ENCODE measurements at regions not wholly inside any gene's neighbourhood (a gene's known extent, or its start where the extent isn't known, plus 50 kb on each side); places are given as distances from the start of the nearest gene placed in this dataset.

- Mint-ChIP-seq H3K27me3 (peaks cover 0 to 5% (median 0%) of the 10 kb centered on the region in 5 donors), H3K4me1 (no peaks in the 10 kb centered on the region), H3K36me3 (peaks cover 0 to 8% (median 0%) of the 10 kb centered on the region in 3 donors), H3K27ac (no peak overlapping the region), H3K4me3 (no peak overlapping the region), H3K9me3 (peaks cover 0 to 15% (median 8%) of the 10 kb centered on the region in 9 donors)
- POLR2A ChIA-PET, result no interaction called here
- ATAC-seq (no peak), DNase-seq (no peak)
These were observed 306.9 kb upstream of the RBFOX1 start for GRCh38 chr16:7025616-7026190.

DNA sequence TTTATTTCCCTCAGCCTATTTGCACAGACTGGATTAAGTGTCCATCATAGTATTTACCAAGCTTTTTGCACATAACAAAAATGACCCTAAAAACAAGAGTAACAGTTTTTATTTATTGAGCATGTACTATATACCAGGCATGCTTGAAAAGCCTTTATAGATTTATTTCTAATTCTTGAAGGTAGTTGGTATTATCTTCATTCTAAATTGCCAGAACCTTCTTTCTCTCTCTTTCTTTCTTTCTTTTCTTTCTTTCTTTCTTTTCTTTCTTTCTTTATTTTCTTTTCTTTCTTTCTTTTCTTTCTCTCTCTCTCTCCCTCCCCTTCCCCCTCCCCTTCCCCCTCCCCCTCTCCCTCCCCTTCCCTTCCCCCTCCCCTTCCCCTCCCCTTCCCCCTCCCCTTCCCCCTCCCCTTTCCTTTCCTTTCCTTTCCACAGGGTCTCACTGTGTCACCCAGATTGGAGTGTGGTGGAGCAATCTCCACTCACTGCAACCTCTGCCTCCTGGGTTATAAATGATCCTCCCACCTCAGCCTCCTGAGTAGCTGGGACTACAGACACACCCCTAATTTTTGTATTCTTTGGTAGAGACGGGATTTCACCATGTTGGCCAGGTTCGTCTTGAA, 310.9 kb upstream of the RBFOX1 start:
- ATAC-seq, result no peak
- no peak for DNase-seq
- Mint-ChIP-seq H3K9me3 (peaks cover 0 to 12% (median 6%) of the 10 kb centered on the region in 9 donors), H3K27me3 (peaks cover 0 to 5% (median 0%) of the 10 kb centered on the region in 5 donors), H3K27ac (no peak overlapping the region), H3K36me3 (peaks cover 0 to 14% (median 0%) of the 10 kb centered on the region in 3 donors), H3K4me1 (no peaks in the 10 kb centered on the region), H3K4me3 (no peak overlapping the region)
- POLR2A ChIA-PET, result no interaction called here

DNA sequence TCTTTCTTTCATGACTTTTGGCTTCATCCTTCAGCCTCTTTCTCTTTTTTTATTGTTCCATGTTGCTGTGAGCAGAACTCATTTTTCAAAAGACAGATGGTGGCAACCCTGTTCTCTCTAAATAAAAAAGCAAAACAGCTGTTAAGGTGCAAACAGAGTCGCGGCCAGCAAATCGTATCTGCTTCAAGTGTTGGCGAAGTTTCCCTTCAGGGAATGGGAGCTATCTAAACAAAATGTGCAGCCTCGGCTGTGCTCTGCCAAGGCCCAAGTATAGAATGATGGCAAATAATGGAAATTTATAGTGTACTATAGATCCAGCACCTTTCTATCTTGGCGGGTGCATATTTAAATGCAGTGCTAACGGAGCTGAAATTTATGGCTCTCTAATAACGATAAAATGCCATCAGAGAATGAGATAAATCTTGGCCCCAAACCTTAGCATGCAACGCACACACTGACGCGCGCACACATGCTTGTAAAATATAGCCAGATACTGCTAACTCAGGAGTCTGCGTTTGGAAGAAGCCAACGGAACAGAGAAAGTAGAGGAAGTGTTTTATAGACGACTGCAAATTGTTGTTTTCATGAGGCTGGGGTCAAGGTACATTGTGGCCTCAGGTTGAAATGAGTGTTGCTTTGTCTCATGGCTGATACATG, 315.5 kb upstream of the RBFOX1 start:
- H3K9me3 Mint-ChIP-seq, result peaks cover 0 to 12% (median 6%) of the 10 kb centered on the region in 9 donors
- ATAC-seq, result no peak
- no peak overlapping the region for H3K27ac Mint-ChIP-seq
- POLR2A ChIA-PET, result no interaction called here
- no peaks in the 10 kb centered on the region for H3K4me1 Mint-ChIP-seq
- H3K27me3 Mint-ChIP-seq, result no peaks in the 10 kb centered on the region
- no peak for DNase-seq
- H3K36me3 Mint-ChIP-seq, result peaks cover 0 to 11% (median 0%) of the 10 kb centered on the region in 3 donors
- no peak overlapping the region for H3K4me3 Mint-ChIP-seq

- POLR2A ChIA-PET, result no interaction called here
- no peak for DNase-seq
- Mint-ChIP-seq H3K36me3 (peaks cover 0 to 17% (median 0%) of the 10 kb centered on the region in 3 donors), H3K27ac (no peak overlapping the region), H3K27me3 (peaks cover 0 to 1% (median 0%) of the 10 kb centered on the region in 5 donors), H3K9me3 (peaks cover 0 to 23% (median 16%) of the 10 kb centered on the region in 9 donors), H3K4me1 (no peaks in the 10 kb centered on the region), H3K4me3 (no peak overlapping the region)
- no peak for ATAC-seq
These were observed 317.9 kb upstream of the RBFOX1 start for GRCh38 chr16:7014756-7015155.

DNA sequence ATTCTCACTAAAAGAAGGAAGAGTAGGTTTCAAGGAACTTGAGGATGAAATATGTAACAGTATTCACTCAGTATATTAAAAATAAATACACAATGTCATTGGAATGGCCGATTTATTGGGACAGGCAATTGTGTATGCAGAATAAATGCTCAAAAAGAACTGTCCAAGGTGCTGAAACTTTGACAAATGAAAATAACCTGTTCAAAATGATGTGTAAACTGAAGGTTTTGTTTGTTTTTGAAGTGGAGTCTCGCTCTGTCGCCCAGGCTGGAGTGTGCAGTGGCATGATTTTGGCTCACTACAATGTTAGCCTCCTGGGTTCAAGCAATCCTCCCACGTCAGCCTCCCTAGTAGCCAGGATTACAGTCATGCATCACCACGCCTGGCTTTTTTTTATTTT, 318.7 kb upstream of the RBFOX1 start:
- no peak overlapping the region for H3K27ac Mint-ChIP-seq
- DNase-seq (no peak), ATAC-seq (no peak)
- peaks cover 0 to 27% (median 18%) of the 10 kb centered on the region in 9 donors for H3K9me3 Mint-ChIP-seq
- H3K27me3 Mint-ChIP-seq, result peaks cover 0 to 1% (median 0%) of the 10 kb centered on the region in 5 donors
- H3K4me3 Mint-ChIP-seq, result no peak overlapping the region
- H3K4me1 Mint-ChIP-seq, result no peaks in the 10 kb centered on the region
- H3K36me3 Mint-ChIP-seq, result peaks cover 0 to 17% (median 0%) of the 10 kb centered on the region in 3 donors
- POLR2A ChIA-PET, result no interaction called here

GRCh38 chr16:7004266-7004665, 328.4 kb upstream of the RBFOX1 start:
- DNase-seq (no peak), ATAC-seq (no peak)
- Mint-ChIP-seq H3K9me3 (peaks cover 3 to 22% (median 12%) of the 10 kb centered on the region in 9 donors), H3K27ac (no peak overlapping the region), H3K4me1 (no peaks in the 10 kb centered on the region), H3K4me3 (no peak overlapping the region), H3K36me3 (no peaks in the 10 kb centered on the region), H3K27me3 (peaks cover 0 to 3% (median 0%) of the 10 kb centered on the region in 5 donors)
- POLR2A ChIA-PET, result no interaction called here

GRCh38 chr16:6993544-6993943, 339.1 kb upstream of the RBFOX1 start:
- H3K27ac Mint-ChIP-seq, result no peak overlapping the region
- no peak for ATAC-seq
- peaks cover 0 to 20% (median 8%) of the 10 kb centered on the region in 9 donors for H3K9me3 Mint-ChIP-seq
- no peak overlapping the region for H3K4me3 Mint-ChIP-seq
- DNase-seq, result no peak
- no peaks in the 10 kb centered on the region for H3K27me3 Mint-ChIP-seq
- POLR2A ChIA-PET, result no interaction called here
- no peaks in the 10 kb centered on the region for H3K36me3 Mint-ChIP-seq
- no peaks in the 10 kb centered on the region for H3K4me1 Mint-ChIP-seq

DNA sequence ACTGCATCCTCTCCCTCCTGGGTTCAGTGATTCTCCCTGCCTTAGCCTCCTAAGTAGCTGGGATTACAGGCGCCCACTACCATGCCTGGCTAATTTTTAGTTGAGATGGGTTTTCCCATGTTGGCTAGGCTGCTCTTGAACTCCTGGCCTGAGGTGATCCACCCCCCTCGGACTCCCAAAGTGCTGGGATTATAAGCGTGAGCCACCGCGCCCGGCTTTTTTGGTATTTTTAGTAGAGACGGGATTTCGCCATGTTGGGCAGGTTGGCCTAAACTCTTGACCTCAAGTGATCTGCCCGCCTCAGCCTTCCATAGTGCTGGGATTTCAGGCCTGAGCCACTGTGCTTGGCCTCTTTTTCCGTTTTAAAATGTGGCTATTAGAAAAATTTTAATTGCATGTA, 343.8 kb upstream of the RBFOX1 start:
- Mint-ChIP-seq H3K27me3 (no peaks in the 10 kb centered on the region), H3K4me1 (no peaks in the 10 kb centered on the region), H3K9me3 (peaks cover 0 to 13% (median 7%) of the 10 kb centered on the region in 9 donors), H3K36me3 (no peaks in the 10 kb centered on the region), H3K4me3 (no peak overlapping the region), H3K27ac (no peak overlapping the region)
- POLR2A ChIA-PET, result no interaction called here
- DNase-seq, result no peak
- no peak for ATAC-seq

- POLR2A ChIA-PET, result no interaction called here
- DNase-seq (no peak), ATAC-seq (no peak)
- Mint-ChIP-seq H3K36me3 (no peaks in the 10 kb centered on the region), H3K27ac (no peak overlapping the region), H3K9me3 (peaks cover 0 to 18% (median 6%) of the 10 kb centered on the region in 9 donors), H3K27me3 (no peaks in the 10 kb centered on the region), H3K4me1 (no peaks in the 10 kb centered on the region), H3K4me3 (no peak overlapping the region)
These were observed 354.7 kb upstream of the RBFOX1 start for GRCh38 chr16:6977916-6978315.

DNA sequence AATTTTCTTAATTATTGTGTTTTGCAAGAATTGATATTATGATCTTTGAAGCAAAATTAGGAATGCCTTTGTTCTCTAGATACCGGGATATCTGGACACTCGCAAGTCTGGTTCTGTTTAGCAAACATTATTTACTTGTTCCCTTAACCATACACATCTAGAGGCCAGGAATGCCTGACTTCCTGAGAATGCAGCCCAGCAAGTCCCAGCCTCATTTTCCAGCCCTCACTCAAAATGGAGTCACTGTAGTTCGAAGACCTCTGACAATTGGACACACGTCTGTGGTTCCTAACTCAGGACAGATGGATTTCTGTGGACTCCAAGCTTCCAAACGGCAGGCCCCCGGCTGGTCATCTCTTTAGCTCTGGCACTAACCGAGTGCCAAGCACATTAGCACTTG, 355.4 kb upstream of the RBFOX1 start:
- no peak overlapping the region for H3K27ac Mint-ChIP-seq
- H3K36me3 Mint-ChIP-seq, result no peaks in the 10 kb centered on the region
- H3K4me3 Mint-ChIP-seq, result no peak overlapping the region
- no peak for DNase-seq
- H3K9me3 Mint-ChIP-seq, result peaks cover 0 to 18% (median 6%) of the 10 kb centered on the region in 9 donors
- ATAC-seq, result no peak
- H3K27me3 Mint-ChIP-seq, result no peaks in the 10 kb centered on the region
- H3K4me1 Mint-ChIP-seq, result no peaks in the 10 kb centered on the region
- POLR2A ChIA-PET, result no interaction called here

- H3K36me3 Mint-ChIP-seq, result no peaks in the 10 kb centered on the region
These were observed 355.9 kb upstream of the RBFOX1 start for GRCh38 chr16:6976716-6977115.

GRCh38 chr16:6970171-6970857, 362.3 kb upstream of the RBFOX1 start:
- ATAC-seq (no peak), DNase-seq (no peak)
- H3K27ac Mint-ChIP-seq, result no peak overlapping the region
- no peaks in the 10 kb centered on the region for H3K36me3 Mint-ChIP-seq
- H3K27me3 Mint-ChIP-seq, result peaks cover 0 to 4% (median 0%) of the 10 kb centered on the region in 5 donors
- H3K4me3 Mint-ChIP-seq, result no peak overlapping the region
- POLR2A ChIA-PET, result no interaction called here
- H3K9me3 Mint-ChIP-seq, result peaks cover 0 to 45% (median 11%) of the 10 kb centered on the region in 9 donors
- H3K4me1 Mint-ChIP-seq, result peaks cover 0 to 4% (median 0%) of the 10 kb centered on the region in 4 donors

More at GRCh38 chr16:6976716-6977115, 355.9 kb upstream of the RBFOX1 start:
- DNase-seq (no peak), ATAC-seq (no peak)
- Mint-ChIP-seq H3K4me3 (no peak overlapping the region), H3K27me3 (no peaks in the 10 kb centered on the region), H3K9me3 (peaks cover 0 to 18% (median 9%) of the 10 kb centered on the region in 9 donors), H3K27ac (no peak overlapping the region), H3K4me1 (no peaks in the 10 kb centered on the region)
- POLR2A ChIA-PET, result no interaction called here

DNA sequence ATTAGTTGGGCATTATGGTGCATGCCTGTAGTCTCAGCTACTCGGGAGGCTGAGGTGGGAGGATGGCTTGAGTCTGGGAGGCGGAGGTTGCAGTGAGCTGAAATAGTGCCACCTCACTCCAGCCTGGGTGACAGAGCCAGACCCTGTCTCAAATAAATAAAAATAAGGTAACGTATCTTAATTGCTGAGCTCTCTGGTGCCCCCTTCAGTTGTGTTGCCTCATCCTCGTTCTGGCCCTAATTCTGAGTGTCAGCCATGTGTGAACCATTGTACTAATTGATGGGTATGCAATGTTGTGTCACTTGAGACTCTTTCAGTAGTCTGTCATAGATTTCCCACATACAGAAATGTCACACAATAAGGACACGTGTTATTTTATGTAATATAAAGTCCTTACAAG, 363.1 kb upstream of the RBFOX1 start:
- H3K27me3 Mint-ChIP-seq, result peaks cover 0 to 4% (median 0%) of the 10 kb centered on the region in 5 donors
- DNase-seq (no peak), ATAC-seq (no peak)
- no peak overlapping the region for H3K4me3 Mint-ChIP-seq
- POLR2A ChIA-PET, result no interaction called here
- no peak overlapping the region for H3K27ac Mint-ChIP-seq
- H3K4me1 Mint-ChIP-seq, result peaks cover 0 to 4% (median 0%) of the 10 kb centered on the region in 4 donors
- peaks cover 0 to 50% (median 11%) of the 10 kb centered on the region in 9 donors for H3K9me3 Mint-ChIP-seq
- H3K36me3 Mint-ChIP-seq, result no peaks in the 10 kb centered on the region

Data from naive thymus-derived CD8-positive, alpha-beta T cell (primary cell).